GM13977 (cell line): ENCODE measurements at regions not wholly inside any gene's neighbourhood (a gene's known extent, or its start where the extent isn't known, plus 50 kb on each side); places are given as distances from the start of the nearest gene placed in this dataset.
"Not testable (repeated sequence)": the region's sequence is repeated elsewhere in the genome, so short reads cannot be mapped to it uniquely, and the experiment has no call there.

Source experiments
- DNase-seq: peaks from one replicate; pipeline ENCODE4 v3.0.0; 2012; ENCODE audit warnings: low spot score
- CTCF ChIP-seq: IDR thresholded peaks from 2 replicates; pipeline ENCODE4 v1.5.1; 2012; ENCODE audit warnings: mild to moderate bottlenecking, control low read depth; ENCODE audit not compliant: insufficient read depth; ENCODE audit errors: extremely low read depth, missing control alignments
- in situ Hi-C: fragments of 300-500 bp; cut with MboI; formaldehyde crosslinking; loops from one replicate; pipeline ENCODE4 v1.12.0; 2022; ENCODE audit warnings: low sequenced_read_pairs, low pct_unique_long_range_greater_than_20kb, mixed read lengths, inconsistent platforms; ENCODE audit not compliant: unreplicated experiment

DNA sequence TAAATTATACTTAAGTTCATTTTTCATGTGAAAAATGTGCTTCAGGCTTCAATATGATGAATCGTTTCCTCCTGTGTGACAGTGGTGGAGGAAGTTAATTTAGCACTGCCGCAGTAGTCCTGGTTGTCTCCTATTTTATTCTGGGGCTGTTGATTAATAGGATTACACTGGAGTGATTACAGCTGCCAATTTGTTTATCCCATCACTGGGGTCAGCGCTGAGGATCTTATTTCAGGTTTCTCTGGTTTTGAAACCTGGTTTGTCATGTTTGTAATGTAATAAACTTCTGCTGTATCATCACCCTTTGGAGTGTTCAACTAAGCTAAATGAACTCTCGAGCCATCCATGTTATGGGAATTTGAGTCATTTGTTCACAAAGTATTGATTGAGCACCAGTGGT is 241.7 kb upstream of the KCNN2 start:
- in situ Hi-C loops = no loop called here
- DNase-seq = no peak
- TF ChIP-seq CTCF = no peak

DNA sequence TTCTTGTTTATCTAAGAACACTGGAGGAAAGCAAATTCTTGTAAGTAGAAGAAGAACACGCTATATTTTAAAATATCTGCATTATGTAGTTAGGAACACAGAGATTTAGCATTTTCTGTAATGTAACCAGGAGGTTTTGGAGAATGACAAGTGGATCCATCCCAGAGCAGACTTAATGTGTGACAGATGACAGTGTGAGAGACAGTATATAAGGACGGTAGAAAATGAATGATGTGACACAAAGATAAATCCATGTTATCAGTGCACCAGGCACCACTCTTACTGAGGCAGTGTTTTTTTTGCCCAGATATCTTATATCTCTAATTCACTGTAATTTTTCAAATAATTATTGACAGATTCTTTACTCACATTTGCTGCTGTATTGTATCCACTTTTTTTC is 239.0 kb upstream of the KCNN2 start:
- DNase-seq = no peak
- in situ Hi-C loops = no loop called here
- no peak for TF ChIP-seq CTCF

GRCh38 chr5:114123654-114124053 is 238.2 kb upstream of the KCNN2 start:
- no peak for TF ChIP-seq CTCF
- in situ Hi-C loops = no loop called here
- no peak for DNase-seq

DNA sequence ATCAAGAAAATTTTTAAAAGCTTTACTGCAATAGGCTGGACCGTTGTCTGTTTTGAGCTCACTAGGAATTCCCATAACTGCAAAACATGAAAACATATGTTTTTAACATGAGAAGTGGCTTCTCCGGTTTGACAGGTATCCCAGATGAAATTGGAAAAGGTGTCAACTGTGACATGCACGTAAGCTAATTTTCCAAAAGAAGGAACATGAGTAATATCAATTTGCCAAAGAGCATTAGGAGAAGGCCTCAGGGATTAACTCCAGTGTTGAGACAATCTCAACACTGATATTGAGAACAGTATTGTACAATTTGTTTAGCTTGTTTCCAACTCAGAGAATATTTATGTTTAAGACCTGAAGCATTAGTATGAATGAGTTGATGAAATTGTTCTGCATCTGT is 215.5 kb upstream of the KCNN2 start:
- in situ Hi-C loops = no loop called here
- no peak for DNase-seq
- TF ChIP-seq CTCF = no peak

GRCh38 chr5:114148253-114148652 is 213.6 kb upstream of the KCNN2 start:
- DNase-seq = no peak
- in situ Hi-C loops = no loop called here
- no peak for TF ChIP-seq CTCF

DNA sequence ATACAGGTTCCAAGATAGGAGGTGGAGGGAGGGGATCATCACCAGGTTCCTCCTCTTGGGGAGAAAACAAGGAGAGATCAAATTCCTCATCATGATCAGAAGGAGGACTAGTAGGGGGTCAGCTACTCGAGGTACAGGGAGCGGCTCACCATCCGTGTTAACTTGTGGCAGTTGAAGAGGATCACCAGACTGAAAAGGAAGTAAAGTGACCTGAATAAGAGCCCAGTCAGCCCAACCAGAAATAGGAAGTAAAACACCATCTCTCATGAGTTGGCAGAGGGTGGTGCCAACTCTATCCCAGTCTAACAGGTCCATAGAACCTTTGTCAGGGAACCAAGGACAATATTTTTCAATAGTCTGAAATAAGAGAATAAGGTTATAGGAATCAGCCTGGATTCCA is 213.1 kb upstream of the KCNN2 start:
- DNase-seq, in situ Hi-C loops: not testable (repeated sequence)

- TF ChIP-seq CTCF = no peak
- in situ Hi-C loops = no loop called here
- no peak for DNase-seq
Observed at GRCh38 chr5:114152656-114153360, 209.1 kb upstream of the KCNN2 start.
